ENCODE measurements at regions not wholly inside any gene's neighbourhood (a gene's known extent, or its start where the extent isn't known, plus 50 kb on each side); places are given as distances from the start of the nearest gene placed in this dataset.

DNA sequence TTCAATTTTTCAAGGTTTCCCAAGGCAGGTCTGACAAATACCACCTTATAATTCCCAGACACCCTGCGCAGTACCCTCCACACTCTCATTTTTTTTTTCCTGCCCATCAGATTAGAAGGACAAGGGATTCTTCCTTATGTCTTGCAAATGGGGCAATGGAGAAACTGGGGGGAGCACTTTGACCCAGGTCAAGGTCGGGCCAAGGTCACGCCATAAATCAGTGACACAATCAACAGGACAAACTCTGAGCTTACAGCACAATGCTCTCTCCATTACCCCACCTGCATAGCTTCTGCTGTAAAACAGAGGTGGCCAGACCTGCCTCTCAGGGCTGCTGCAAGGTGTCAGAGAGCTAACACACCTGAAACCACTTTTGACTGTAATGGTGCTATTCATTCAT, 254.4 kb upstream of the ZMIZ1 start:
- no peak overlapping the region for H3K9ac ChIP-seq (ENCODE audit: low read depth in 1 of 2, low read length in 2 of 2)
- H3K27me3 ChIP-seq (ENCODE audit: control insufficient read depth in 1 of 2, insufficient read depth in 2 of 2, low read length in 2 of 2), result no peaks in the 10 kb centered on the region
- no peaks in the 10 kb centered on the region for H3K36me3 ChIP-seq (ENCODE audit: control insufficient read depth in 1 of 2, insufficient read depth in 2 of 2, low read length in 2 of 2)
- peaks cover 0 to 5% of the 10 kb centered on the region in 2 donors for H3K4me1 ChIP-seq (ENCODE audit: control insufficient read depth in 1 of 2, insufficient read depth in 2 of 2, low read length in 2 of 2)
- H3K9me3 ChIP-seq (ENCODE audit: control insufficient read depth in 1 of 2, low read length in 2 of 2), result no peaks in the 10 kb centered on the region
- no peak overlapping the region for H3K27ac ChIP-seq (ENCODE audit: low read depth, low read length)
- H3K4me3 ChIP-seq (ENCODE audit: low read depth in 1 of 2, low read length in 2 of 2), result no peak overlapping the region

DNA sequence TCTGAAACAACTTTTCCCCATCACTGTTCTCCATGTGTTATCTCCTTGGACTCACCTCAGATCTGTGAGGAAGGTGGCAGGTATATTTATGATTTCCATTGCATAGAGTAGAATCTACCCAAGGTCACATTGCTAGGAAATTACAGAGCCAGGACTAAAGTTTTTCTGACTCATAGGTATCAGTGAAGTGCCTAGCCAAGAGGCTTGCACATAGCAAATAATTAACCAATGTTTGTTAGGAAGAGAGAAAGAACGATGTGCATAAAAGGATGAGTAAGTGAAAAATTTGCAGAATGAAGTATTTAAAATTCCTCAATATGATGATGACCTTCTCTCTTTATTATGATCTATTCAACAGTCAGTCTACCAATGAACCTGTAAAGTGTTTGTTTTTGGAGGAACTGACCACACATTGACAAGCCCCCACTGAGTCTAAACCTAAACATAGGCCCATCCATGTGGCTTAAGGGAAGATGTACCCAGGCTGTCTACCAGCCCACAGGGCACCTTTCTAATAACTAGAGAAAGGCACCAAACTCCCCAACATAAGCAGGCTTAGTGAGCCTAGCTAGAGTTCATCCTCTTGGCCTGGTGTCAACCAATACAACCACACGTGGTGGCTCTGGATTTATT, 252.9 kb upstream of the ZMIZ1 start:
- H3K27ac ChIP-seq (ENCODE audit: low read depth, low read length), result no peak overlapping the region
- no peaks in the 10 kb centered on the region for H3K27me3 ChIP-seq (ENCODE audit: control insufficient read depth in 1 of 2, insufficient read depth in 2 of 2, low read length in 2 of 2)
- no peaks in the 10 kb centered on the region for H3K9me3 ChIP-seq (ENCODE audit: control insufficient read depth in 1 of 2, low read length in 2 of 2)
- peaks cover 0 to 5% of the 10 kb centered on the region in 2 donors for H3K4me1 ChIP-seq (ENCODE audit: control insufficient read depth in 1 of 2, insufficient read depth in 2 of 2, low read length in 2 of 2)
- H3K36me3 ChIP-seq (ENCODE audit: control insufficient read depth in 1 of 2, insufficient read depth in 2 of 2, low read length in 2 of 2), result no peaks in the 10 kb centered on the region
- H3K9ac ChIP-seq (ENCODE audit: low read depth in 1 of 2, low read length in 2 of 2), result no peak overlapping the region
- no peak overlapping the region for H3K4me3 ChIP-seq (ENCODE audit: low read depth in 1 of 2, low read length in 2 of 2)

DNA sequence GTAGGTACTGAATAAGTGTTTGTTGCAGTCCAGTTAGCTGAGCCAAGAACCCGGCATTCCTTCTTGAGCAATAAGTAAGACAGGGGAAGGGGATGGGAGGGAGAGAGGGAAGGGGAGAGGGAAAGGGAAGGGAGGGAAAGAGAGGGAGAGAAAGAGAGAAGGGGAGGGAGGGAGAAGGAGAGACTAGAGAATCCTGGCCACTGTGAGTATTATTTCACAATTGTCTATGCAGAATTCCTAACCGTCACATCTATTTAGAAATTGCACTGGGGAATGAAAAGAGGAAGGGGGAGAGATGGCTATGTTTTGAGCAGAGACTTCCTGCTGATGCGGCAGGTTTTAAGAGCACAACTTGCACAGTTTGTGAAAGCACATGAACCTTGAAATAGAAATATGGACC, 251.4 kb upstream of the ZMIZ1 start:
- no peaks in the 10 kb centered on the region for H3K27me3 ChIP-seq (ENCODE audit: control insufficient read depth in 1 of 2, insufficient read depth in 2 of 2, low read length in 2 of 2)
- no peaks in the 10 kb centered on the region for H3K36me3 ChIP-seq (ENCODE audit: control insufficient read depth in 1 of 2, insufficient read depth in 2 of 2, low read length in 2 of 2)
- no peak overlapping the region for H3K4me3 ChIP-seq (ENCODE audit: low read depth in 1 of 2, low read length in 2 of 2)
- peaks cover 0 to 5% of the 10 kb centered on the region in 2 donors for H3K4me1 ChIP-seq (ENCODE audit: control insufficient read depth in 1 of 2, insufficient read depth in 2 of 2, low read length in 2 of 2)
- H3K9ac ChIP-seq (ENCODE audit: low read depth in 1 of 2, low read length in 2 of 2), result no peak overlapping the region
- no peak overlapping the region for H3K27ac ChIP-seq (ENCODE audit: low read depth, low read length)
- H3K9me3 ChIP-seq (ENCODE audit: control insufficient read depth in 1 of 2, low read length in 2 of 2), result no peaks in the 10 kb centered on the region

DNA sequence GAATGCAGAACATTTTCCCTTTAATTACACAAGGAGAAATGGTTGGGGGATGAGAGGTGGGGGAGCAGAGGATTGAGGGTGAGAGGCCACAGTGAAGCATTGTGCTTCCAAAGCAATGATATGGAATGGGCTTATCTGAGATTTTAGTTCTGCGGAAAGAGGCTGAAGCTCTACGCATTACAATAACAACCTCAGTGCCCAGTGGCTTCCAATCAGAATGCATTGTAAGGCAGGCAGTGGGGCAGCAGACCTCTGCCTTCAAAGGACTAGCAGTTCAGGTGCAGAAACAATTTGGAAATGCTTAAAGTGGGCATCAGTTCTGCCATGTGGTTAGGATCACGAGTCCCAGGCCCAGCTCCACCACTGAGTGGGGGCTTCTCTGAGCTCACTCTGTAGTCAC, 251.0 kb upstream of the ZMIZ1 start:
- Histone ChIP-seq H3K9me3 (ENCODE audit: control insufficient read depth in 1 of 2, low read length in 2 of 2) (no peaks in the 10 kb centered on the region), H3K4me3 (ENCODE audit: low read depth in 1 of 2, low read length in 2 of 2) (no peak overlapping the region), H3K27me3 (ENCODE audit: control insufficient read depth in 1 of 2, insufficient read depth in 2 of 2, low read length in 2 of 2) (no peaks in the 10 kb centered on the region), H3K9ac (ENCODE audit: low read depth in 1 of 2, low read length in 2 of 2) (no peak overlapping the region), H3K4me1 (ENCODE audit: control insufficient read depth in 1 of 2, insufficient read depth in 2 of 2, low read length in 2 of 2) (peaks cover 0 to 5% of the 10 kb centered on the region in 2 donors), H3K27ac (ENCODE audit: low read depth, low read length) (no peak overlapping the region), H3K36me3 (ENCODE audit: control insufficient read depth in 1 of 2, insufficient read depth in 2 of 2, low read length in 2 of 2) (no peaks in the 10 kb centered on the region)

DNA sequence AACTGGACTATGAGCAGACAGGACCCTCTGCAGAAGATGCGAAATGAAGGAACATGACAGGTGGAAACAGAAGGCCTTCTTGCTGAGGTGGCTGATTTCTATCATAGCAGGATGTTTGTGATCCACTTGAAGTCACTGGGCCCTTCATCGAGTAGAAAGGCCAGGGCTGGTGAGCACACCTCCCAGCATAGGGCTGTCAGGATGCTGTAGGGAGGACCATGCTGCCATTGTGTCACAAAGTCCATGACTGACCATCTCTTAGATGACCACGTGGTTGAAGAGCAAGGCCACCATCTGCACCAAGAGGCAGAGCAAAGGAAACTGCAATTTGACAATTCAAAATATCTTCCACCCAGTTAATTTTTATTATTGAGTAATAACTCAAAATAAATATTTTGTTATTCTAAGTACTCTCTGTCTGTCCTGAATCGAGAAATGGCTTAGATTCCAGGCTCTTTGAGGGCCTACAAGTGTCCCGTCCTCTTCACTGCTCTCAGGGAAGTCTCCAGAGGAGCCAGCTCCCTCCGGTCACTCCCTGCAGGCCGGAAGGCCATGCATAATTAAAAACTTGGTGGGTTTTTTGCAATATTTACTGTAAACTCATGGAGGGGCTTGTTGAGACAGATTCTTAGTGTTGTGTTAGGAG, 249.3 kb upstream of the ZMIZ1 start:
- no peak overlapping the region for H3K9ac ChIP-seq (ENCODE audit: low read depth in 1 of 2, low read length in 2 of 2)
- no peaks in the 10 kb centered on the region for H3K27me3 ChIP-seq (ENCODE audit: control insufficient read depth in 1 of 2, insufficient read depth in 2 of 2, low read length in 2 of 2)
- H3K27ac ChIP-seq (ENCODE audit: low read depth, low read length), result no peak overlapping the region
- peaks cover 0 to 5% of the 10 kb centered on the region in 2 donors for H3K4me1 ChIP-seq (ENCODE audit: control insufficient read depth in 1 of 2, insufficient read depth in 2 of 2, low read length in 2 of 2)
- H3K4me3 ChIP-seq (ENCODE audit: low read depth in 1 of 2, low read length in 2 of 2), result no peak overlapping the region
- H3K36me3 ChIP-seq (ENCODE audit: control insufficient read depth in 1 of 2, insufficient read depth in 2 of 2, low read length in 2 of 2), result no peaks in the 10 kb centered on the region
- no peaks in the 10 kb centered on the region for H3K9me3 ChIP-seq (ENCODE audit: control insufficient read depth in 1 of 2, low read length in 2 of 2)

DNA sequence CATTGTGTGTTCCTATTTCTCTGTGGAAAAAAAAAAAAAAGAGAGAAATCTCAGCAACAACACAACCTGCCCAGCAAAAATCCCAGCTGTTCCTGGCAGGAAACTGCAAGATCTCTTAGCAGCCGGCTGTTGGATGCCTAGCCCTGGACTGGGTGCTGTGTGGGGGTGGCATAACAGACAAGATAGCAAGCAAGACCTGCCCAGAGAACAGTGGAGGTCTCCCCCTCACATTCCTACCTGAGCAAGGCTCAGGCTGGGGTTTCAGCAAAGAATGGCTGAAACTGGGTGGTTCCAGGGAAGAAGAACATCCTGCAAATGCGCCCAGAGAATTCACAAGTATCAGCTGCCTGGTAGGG, 248.8 kb upstream of the ZMIZ1 start:
- no peaks in the 10 kb centered on the region for H3K36me3 ChIP-seq (ENCODE audit: control insufficient read depth in 1 of 2, insufficient read depth in 2 of 2, low read length in 2 of 2)
- H3K4me1 ChIP-seq (ENCODE audit: control insufficient read depth in 1 of 2, insufficient read depth in 2 of 2, low read length in 2 of 2), result peaks cover 0 to 5% of the 10 kb centered on the region in 2 donors
- no peak overlapping the region for H3K9ac ChIP-seq (ENCODE audit: low read depth in 1 of 2, low read length in 2 of 2)
- no peaks in the 10 kb centered on the region for H3K27me3 ChIP-seq (ENCODE audit: control insufficient read depth in 1 of 2, insufficient read depth in 2 of 2, low read length in 2 of 2)
- no peak overlapping the region for H3K4me3 ChIP-seq (ENCODE audit: low read depth in 1 of 2, low read length in 2 of 2)
- no peaks in the 10 kb centered on the region for H3K9me3 ChIP-seq (ENCODE audit: control insufficient read depth in 1 of 2, low read length in 2 of 2)
- no peak overlapping the region for H3K27ac ChIP-seq (ENCODE audit: low read depth, low read length)

DNA sequence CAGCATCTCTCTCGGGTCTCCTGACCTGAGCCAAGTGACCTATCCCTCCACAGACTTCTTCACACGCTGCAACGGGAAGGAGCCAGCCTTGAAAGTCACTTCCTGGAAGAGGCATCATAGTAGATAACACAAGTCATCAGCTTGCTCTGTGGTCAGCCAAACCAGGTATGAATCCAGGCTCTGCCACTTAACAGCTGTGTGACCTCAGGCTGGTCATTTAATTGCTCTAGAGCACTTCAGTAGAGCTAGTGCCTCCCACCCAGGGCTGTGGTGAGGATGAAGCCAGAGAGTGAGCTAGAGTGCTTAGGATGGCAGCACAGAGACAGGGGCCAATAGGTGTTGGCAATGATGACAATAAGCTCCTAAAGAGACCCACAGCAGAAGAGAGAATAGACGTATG, 247.7 kb upstream of the ZMIZ1 start:
- Histone ChIP-seq H3K4me3 (ENCODE audit: low read depth in 1 of 2, low read length in 2 of 2) (no peak overlapping the region), H3K9ac (ENCODE audit: low read depth in 1 of 2, low read length in 2 of 2) (no peak overlapping the region), H3K36me3 (ENCODE audit: control insufficient read depth in 1 of 2, insufficient read depth in 2 of 2, low read length in 2 of 2) (no peaks in the 10 kb centered on the region), H3K27ac (ENCODE audit: low read depth, low read length) (no peak overlapping the region), H3K27me3 (ENCODE audit: control insufficient read depth in 1 of 2, insufficient read depth in 2 of 2, low read length in 2 of 2) (no peaks in the 10 kb centered on the region), H3K9me3 (ENCODE audit: control insufficient read depth in 1 of 2, low read length in 2 of 2) (no peaks in the 10 kb centered on the region), H3K4me1 (ENCODE audit: control insufficient read depth in 1 of 2, insufficient read depth in 2 of 2, low read length in 2 of 2) (peaks cover 0 to 5% of the 10 kb centered on the region in 2 donors)

- no peaks in the 10 kb centered on the region for H3K9me3 ChIP-seq (ENCODE audit: control insufficient read depth in 1 of 2, low read length in 2 of 2)
- H3K4me3 ChIP-seq (ENCODE audit: low read depth in 1 of 2, low read length in 2 of 2), result no peak overlapping the region
- H3K27ac ChIP-seq (ENCODE audit: low read depth, low read length), result no peak overlapping the region
- no peaks in the 10 kb centered on the region for H3K36me3 ChIP-seq (ENCODE audit: control insufficient read depth in 1 of 2, insufficient read depth in 2 of 2, low read length in 2 of 2)
- H3K9ac ChIP-seq (ENCODE audit: low read depth in 1 of 2, low read length in 2 of 2), result no peak overlapping the region
- H3K4me1 ChIP-seq (ENCODE audit: control insufficient read depth in 1 of 2, insufficient read depth in 2 of 2, low read length in 2 of 2), result no peaks in the 10 kb centered on the region
- peaks cover 0 to 3% of the 10 kb centered on the region in 2 donors for H3K27me3 ChIP-seq (ENCODE audit: control insufficient read depth in 1 of 2, insufficient read depth in 2 of 2, low read length in 2 of 2)
Measured at GRCh38 chr10:78828647-78829539, 239.9 kb upstream of the ZMIZ1 start.

- Histone ChIP-seq H3K27me3 (ENCODE audit: control insufficient read depth in 1 of 2, insufficient read depth in 2 of 2, low read length in 2 of 2) (peaks cover 0 to 3% of the 10 kb centered on the region in 2 donors), H3K9me3 (ENCODE audit: control insufficient read depth in 1 of 2, low read length in 2 of 2) (no peaks in the 10 kb centered on the region), H3K4me1 (ENCODE audit: control insufficient read depth in 1 of 2, insufficient read depth in 2 of 2, low read length in 2 of 2) (no peaks in the 10 kb centered on the region), H3K36me3 (ENCODE audit: control insufficient read depth in 1 of 2, insufficient read depth in 2 of 2, low read length in 2 of 2) (no peaks in the 10 kb centered on the region), H3K4me3 (ENCODE audit: low read depth in 1 of 2, low read length in 2 of 2) (no peak overlapping the region), H3K27ac (ENCODE audit: low read depth, low read length) (no peak overlapping the region), H3K9ac (ENCODE audit: low read depth in 1 of 2, low read length in 2 of 2) (no peak overlapping the region)
Measured at GRCh38 chr10:78829565-78829964, 239.2 kb upstream of the ZMIZ1 start.
